GM18909 (cell line): ENCODE measurements at regions not wholly inside any gene's neighbourhood (a gene's known extent, or its start where the extent isn't known, plus 50 kb on each side); places are given as distances from the start of the nearest gene placed in this dataset.
"Not testable (repeated sequence)": the region's sequence is repeated elsewhere in the genome, so short reads cannot be mapped to it uniquely, and the experiment has no call there.

Source experiments
- ATAC-seq: cut with Tn5 transposase; IDR thresholded peaks from one replicate; pipeline ENCODE4 v1.9.1; 2021; ENCODE audit warnings: mild to moderate bottlenecking; ENCODE audit not compliant: unreplicated experiment, poor library complexity

- ATAC-seq = no peak
These were observed 802.2 kb upstream of the MIR17HG start for GRCh38 chr13:90545070-90545840.

DNA sequence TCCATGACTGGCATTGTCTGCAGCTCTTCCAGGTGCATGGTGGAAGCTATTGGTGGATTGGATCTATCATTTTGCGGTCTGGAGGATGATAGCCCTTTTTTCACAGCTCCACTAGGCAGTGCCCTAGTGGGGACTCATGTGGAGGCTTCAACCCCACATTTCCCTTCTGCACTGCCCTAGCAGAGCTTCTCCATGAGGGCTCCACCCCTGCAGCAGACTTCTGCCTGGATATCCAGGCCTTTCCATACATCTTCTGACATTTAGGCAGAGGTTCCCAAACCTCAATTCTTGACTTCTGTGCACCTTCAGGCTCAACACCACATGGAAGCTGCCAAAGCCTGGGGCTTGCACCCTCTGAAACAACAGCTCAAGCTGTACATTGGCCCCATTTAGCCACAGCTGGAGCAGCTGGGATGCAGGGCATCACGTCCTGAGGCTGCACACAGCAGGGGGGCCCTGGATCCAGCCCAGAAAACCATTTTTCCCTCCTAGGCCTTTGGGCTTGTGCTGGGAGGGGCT, 800.2 kb upstream of the MIR17HG start:
- ATAC-seq = no peak

- no peak for ATAC-seq
These were observed 796.2 kb upstream of the MIR17HG start for GRCh38 chr13:90551253-90551652.

DNA sequence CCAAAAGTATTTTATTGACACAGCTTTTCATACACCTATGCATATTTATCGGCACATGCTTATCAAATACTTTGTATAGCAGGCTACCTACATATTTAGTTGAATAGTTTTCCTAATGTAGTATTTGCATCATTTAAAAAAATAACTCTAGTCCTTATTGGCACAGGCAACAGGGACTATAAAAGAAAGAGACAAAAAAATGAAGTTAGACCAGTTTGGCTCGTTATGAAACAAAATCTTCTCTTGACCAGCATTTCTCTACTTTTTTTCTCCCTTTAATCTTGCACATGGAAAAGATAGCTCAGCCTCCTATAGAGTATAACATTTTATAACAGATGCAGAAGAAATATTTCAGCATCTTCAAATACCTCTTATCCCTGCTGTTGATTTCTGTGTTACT, 794.8 kb upstream of the MIR17HG start:
- no peak for ATAC-seq

DNA sequence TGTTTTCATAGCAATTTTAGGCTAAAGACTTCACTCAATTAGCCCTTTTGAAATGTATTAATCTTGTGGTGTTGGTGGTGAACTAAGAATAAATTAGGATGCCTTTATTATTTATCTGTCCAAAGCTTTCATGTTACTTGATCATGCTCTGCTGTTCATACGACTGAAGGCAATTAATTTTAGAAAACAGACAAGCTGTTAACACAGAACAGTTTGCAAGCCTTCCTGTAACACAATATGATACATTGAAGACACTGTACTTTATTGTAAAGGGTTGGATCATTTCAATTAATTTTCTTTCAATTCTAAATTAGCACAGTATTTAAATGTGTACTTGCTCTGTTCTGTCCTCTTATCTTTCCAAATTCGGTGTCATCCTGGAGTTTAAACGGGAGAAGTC, 794.3 kb upstream of the MIR17HG start:
- no peak for ATAC-seq

DNA sequence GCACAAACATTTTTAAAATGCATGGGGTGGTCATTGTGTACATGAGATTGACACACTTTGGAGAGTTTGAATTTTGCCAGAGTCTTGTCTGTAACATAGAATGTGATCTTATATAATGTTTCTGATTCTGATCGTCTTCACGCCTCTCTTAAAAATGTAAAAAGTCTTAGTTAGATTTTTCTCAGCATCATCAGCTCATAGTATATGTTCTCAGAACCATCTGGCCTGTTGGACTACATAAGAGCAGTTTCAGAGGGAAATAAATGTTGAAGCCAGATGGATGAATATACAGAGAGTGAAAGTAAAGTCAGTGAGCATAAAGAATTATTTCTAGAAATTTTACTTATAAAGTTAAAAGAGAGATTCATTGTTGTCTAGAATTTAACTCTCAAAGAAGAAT, 789.9 kb upstream of the MIR17HG start:
- no peak for ATAC-seq

DNA sequence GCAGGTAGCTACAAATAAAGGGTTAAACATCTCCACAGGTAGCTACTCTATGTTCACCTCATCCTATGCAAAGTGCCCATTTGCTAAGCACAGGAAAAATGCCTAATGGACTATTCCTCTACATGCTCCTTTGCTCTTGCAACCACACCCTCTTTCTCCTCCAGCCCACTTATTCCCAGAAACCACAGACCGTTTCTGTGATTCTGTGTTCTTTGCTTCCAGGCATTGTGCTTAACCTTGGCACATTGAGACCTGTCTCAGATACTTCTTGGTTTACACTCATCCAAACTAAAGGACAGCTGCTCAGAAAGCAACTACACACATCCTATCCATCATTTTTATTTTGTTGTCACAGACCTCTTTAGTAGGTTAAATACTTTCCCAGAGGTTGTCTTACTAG, 785.0 kb upstream of the MIR17HG start:
- no peak for ATAC-seq

- ATAC-seq = no peak
These were observed 783.4 kb upstream of the MIR17HG start for GRCh38 chr13:90564096-90564495.

DNA sequence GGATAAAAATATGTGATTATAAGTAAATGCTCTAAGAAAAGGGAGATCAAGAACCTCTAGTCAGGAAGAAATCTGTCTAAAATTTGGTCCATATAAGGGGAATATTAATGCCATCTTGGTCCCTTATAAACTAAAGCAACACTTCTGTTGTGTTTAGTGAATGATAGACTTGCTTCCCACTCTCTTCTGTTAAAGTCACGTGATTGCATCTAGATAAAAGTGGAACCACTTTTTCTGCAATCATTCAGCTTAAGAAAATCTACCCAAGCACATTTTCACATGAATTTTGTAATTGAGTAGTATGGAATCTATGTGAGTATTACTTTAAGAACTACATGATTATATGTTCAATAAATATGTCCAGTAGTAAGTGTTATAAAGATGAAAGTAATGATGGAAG, 782.9 kb upstream of the MIR17HG start:
- ATAC-seq = no peak

DNA sequence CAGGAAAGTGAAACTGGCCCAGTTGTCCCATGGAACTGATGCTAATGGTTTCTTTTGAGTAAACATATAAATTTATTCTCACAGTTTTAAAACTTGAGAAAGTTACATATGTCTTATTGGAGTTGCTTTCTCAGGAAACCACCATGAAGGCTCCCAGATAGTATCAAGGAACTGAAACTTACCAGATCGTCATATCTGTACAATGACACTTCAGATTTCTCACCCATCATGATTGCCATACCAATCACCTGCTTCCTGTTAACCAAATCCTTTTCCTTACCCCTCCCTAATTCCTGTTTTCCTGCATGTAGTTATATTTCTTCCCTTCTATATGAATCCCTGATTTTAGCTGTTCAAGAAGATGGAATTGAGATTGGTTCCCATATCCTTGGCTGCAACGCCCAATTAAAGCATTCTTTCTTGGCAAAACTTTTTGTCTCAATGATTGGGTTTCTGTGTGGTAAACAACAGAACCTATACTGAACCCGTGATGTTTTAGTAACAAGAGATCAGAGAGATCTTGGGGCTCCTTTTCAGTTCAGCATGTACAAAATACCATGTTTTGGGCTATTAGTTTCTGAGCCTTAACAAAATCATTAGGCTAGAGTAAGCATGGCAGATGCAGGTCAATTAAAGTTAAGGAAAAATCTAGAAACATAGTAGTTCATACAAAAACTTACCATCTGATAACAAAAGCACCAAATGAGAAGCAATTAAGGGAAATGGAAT, 781.3 kb upstream of the MIR17HG start:
- ATAC-seq = no peak

- ATAC-seq = no peak
These were observed 779.3 kb upstream of the MIR17HG start for GRCh38 chr13:90568165-90568564.

DNA sequence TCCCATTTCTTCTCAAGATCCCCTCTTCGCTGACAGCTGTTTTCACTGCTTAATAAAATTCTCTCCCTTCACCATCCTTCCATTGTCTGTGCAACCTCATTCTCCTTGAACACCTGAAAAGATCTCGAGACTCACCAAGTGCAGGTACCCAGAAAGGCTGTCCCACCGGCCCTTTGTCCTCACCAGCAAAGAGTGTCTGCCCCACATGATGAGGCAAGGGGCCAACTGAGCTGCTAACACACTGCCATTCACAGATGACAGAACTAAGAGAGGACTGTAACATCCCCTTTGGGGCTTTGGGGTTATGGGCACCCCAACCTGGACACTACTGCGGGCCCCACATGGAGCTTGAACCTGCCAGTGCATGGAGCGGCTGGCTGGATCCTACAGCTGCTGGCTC, 771.4 kb upstream of the MIR17HG start:
- ATAC-seq = no peak

DNA sequence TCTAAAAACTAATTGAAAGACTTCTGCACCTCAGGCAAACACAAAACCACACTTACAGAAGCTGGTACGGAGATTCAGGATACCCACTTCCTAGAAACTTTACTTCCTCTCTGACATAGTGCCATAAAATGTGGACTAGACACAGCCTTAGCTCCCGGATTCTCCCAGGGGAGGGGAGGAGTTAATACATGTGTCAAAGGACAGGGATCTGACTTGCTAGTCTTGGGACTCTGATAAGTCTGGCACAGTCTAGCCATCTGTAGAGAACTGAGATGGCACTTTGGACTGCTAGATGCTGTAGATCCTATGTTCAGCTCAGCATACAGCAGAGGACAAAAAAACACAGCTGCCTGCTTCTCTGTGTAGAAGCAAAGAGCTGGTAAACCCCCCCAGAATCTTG, 769.8 kb upstream of the MIR17HG start:
- no peak for ATAC-seq

GRCh38 chr13:90585392-90585791, 762.1 kb upstream of the MIR17HG start:
- ATAC-seq = no peak

GRCh38 chr13:90591260-90591926, 756.1 kb upstream of the MIR17HG start:
- ATAC-seq = no peak

GRCh38 chr13:90591927-90592268, 755.6 kb upstream of the MIR17HG start:
- no peak for ATAC-seq

DNA sequence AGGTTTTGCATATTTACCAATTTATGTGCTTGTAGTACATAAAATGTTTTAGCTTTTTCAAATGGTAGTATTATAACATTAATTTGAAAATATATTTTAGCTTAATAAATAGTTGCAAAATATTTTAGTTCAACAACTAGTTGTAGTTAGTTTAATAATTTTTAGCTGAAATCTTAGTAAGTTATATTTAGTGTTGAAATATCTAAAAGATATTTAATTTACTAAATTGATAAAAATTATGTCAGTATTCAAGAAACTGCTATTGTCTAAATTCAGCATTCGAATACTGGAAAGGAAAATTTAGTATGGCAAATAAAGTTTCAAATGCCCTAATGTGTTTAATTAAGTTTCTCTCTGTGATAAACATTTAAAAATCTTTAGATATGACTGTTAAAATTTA, 754.5 kb upstream of the MIR17HG start:
- no peak for ATAC-seq

DNA sequence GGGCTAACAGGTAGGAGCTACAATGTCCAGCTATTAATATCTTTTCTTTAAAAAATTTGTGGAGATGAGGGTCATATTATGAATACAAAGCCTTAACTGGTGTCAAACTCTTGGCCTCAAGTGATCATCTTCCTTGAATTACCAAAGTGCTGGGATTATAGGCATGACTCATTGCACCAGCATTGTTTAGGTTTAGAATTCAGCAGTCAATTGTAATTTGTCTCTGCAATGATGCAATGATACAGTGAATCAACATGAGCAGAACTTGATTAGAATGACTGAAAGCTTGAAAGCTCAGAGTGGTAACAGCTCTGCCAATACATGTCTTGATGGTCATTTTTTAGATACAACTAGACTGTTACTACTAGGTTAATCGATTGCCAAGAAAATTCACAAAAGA, 752.8 kb upstream of the MIR17HG start:
- no peak for ATAC-seq

DNA sequence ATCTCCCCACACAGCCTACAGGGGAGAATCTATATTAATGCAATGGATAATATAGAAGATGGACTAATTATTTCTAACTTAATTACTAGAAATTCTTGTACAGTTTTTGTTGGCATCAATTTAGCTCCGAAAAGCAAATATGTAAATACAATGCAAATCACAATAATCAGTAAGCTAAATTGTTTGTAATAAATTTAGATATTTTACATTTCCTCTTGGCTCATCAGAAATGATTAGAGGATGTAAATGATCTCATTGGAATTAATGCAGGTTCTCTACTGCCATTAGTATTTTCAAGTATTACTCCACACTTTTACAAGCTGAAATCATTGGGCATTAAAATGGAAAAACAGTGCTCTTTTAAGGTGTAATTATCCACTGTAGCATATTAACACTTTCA, 741.8 kb upstream of the MIR17HG start:
- no peak for ATAC-seq

- not testable (repeated sequence) for ATAC-seq
These were observed 740.6 kb upstream of the MIR17HG start for GRCh38 chr13:90606921-90607320.

- ATAC-seq = no peak
These were observed 735.1 kb upstream of the MIR17HG start for GRCh38 chr13:90612391-90612790.
